Endothelial cell of umbilical vein (primary cell): ENCODE measurements at regions not wholly inside any gene's neighbourhood (a gene's known extent, or its start where the extent isn't known, plus 50 kb on each side); places are given as distances from the start of the nearest gene placed in this dataset.

ENCODE experiments used
- BruUV-seq: library from RNA; stranded (reverse); fragments of 400-500 nt; replicated peaks from 2 replicates; lab custom pipeline; 2021; lab: Mats Ljungman, UMichigan
- CTCF ChIA-PET: fragments of 300-600, 350-600 bp; sonication (Branson Sonifier 250); formaldehyde crosslinking; loops from one replicate; lab custom pipeline; 2021; ENCODE audit warnings: antibody characterized with exemption, inconsistent platforms; lab: Charles Lee
- POLR2A ChIA-PET: fragments of 300-600, 350-600 bp; sonication (Branson Sonifier 250); formaldehyde crosslinking; loops from one replicate; lab custom pipeline; 2021; ENCODE audit warnings: antibody characterized with exemption, inconsistent platforms; lab: Charles Lee
- DNase-seq: peaks from one replicate; pipeline ENCODE4 v3.0.0-alpha.2; 2011; ENCODE audit warnings: low read depth, low spot score
- FAIRE-seq: peaks from 2 replicates; lab custom pipeline; 2011; peaks lifted over from hg19 to GRCh38; lab: Jason Lieb, UNC
- H2AFZ ChIP-seq: 2 replicates; pipeline ENCODE4 v1.6.0; 2012; ENCODE audit warnings: low read depth, low read length, control low read depth, inconsistent platforms
- H3K27ac ChIP-seq: 2 replicates; pipeline ENCODE4 v1.5.1; 2011; ENCODE audit warnings: low read depth, mild to moderate bottlenecking, control low read depth, low read length, moderate library complexity; ENCODE audit not compliant: insufficient read depth
- H3K27me3 ChIP-seq, 2 experiments: 2 replicates each; pipeline versions ENCODE4 v1.6.0 to v1.6.1; 2011; ENCODE audit warnings: low read length in 2 of 2, mixed read lengths in 1 of 2; ENCODE audit not compliant: control insufficient read depth in 2 of 2, insufficient read depth in 2 of 2
- H3K36me3 ChIP-seq, 2 experiments: 2 replicates in 1 of 2; 3 replicates in 1 of 2; pipeline ENCODE4 v1.5.1; 2011; ENCODE audit warnings: low read length in 2 of 2, mild to moderate bottlenecking in 1 of 2, moderate library complexity in 1 of 2; ENCODE audit not compliant: control insufficient read depth in 2 of 2, insufficient read depth in 2 of 2; ENCODE audit errors: extremely low read depth in 1 of 2
- H3K4me1 ChIP-seq: 3 replicates; pipeline ENCODE4 v1.5.1; 2011; ENCODE audit warnings: mild to moderate bottlenecking, low read length; ENCODE audit not compliant: control insufficient read depth, insufficient read depth; ENCODE audit errors: extremely low read depth
- H3K4me2 ChIP-seq: 2 replicates; pipeline ENCODE4 v1.6.1; 2011; ENCODE audit warnings: low read length, control low read depth, mixed read lengths; ENCODE audit not compliant: insufficient read depth
- H3K4me3 ChIP-seq, 3 experiments: fragments of 200-600 bp in 1 of 3; sonication (generic), shearing (Covaris generic) in 1 of 3; replicated peaks in 1 of 3; 2 replicates each; pipeline ENCODE4 v1.5.1; 2011 to 2016; ENCODE audit warnings: control low read depth in 3 of 3, low read length in 3 of 3, mild to moderate bottlenecking in 2 of 3, inconsistent platforms in 1 of 3, low read depth in 1 of 3, moderate library complexity in 1 of 3; ENCODE audit not compliant: insufficient read depth in 1 of 3
- H3K79me2 ChIP-seq: 2 replicates; pipeline ENCODE4 v1.6.0; 2012; ENCODE audit warnings: low read length, inconsistent platforms; ENCODE audit not compliant: control insufficient read depth, insufficient read depth
- H3K9ac ChIP-seq: replicated peaks from 2 replicates; pipeline ENCODE3; 2011; ENCODE audit warnings: low read length, control low read depth; ENCODE audit not compliant: insufficient read depth; ENCODE audit errors: extremely low read depth
- H3K9me1 ChIP-seq: replicated peaks from 3 replicates; pipeline ENCODE4 v1.6.0; 2011; ENCODE audit warnings: mild to moderate bottlenecking, low read length; ENCODE audit not compliant: control insufficient read depth, insufficient read depth; ENCODE audit errors: extremely low read depth
- H3K9me3 ChIP-seq: replicated peaks from 2 replicates; pipeline ENCODE4 v1.5.1; 2012; ENCODE audit warnings: low read length, inconsistent platforms; ENCODE audit not compliant: control insufficient read depth, insufficient read depth
- H4K20me1 ChIP-seq: replicated peaks from 2 replicates; pipeline ENCODE3; 2011; ENCODE audit warnings: mild to moderate bottlenecking, low read length; ENCODE audit not compliant: control insufficient read depth, insufficient read depth; ENCODE audit errors: extremely low read depth
- CTCF ChIP-seq, 2 donors: IDR thresholded peaks; 1 replicate in 1 of 2; 2 replicates in 1 of 2; pipeline ENCODE4 v1.5.1; 2011; ENCODE audit warnings: low read length in 2 of 2, mild to moderate bottlenecking in 2 of 2, moderate library complexity in 2 of 2, control low read depth in 1 of 2, inconsistent platforms in 1 of 2, low read depth in 1 of 2; ENCODE audit not compliant: insufficient read depth in 1 of 2; ENCODE audit errors: extremely low read depth in 1 of 2
- EZH2 ChIP-seq: IDR thresholded peaks from 2 replicates; pipeline ENCODE4 v1.6.1; 2012; ENCODE audit warnings: borderline replicate concordance, low read depth, mild to moderate bottlenecking, moderate library complexity, low read length, inconsistent platforms; ENCODE audit not compliant: severe bottlenecking
- FOS ChIP-seq: IDR thresholded peaks from 2 replicates; pipeline ENCODE4 v1.6.1; 2011; ENCODE audit warnings: mild to moderate bottlenecking, low read length, moderate library complexity, borderline replicate concordance; ENCODE audit not compliant: insufficient read depth
- GATA2 ChIP-seq: IDR thresholded peaks from 2 replicates; pipeline ENCODE4 v1.7.0; 2011; ENCODE audit warnings: low read depth, mild to moderate bottlenecking, moderate library complexity, mixed read lengths, low read length; ENCODE audit not compliant: insufficient read length, insufficient read depth
- JUN ChIP-seq: IDR thresholded peaks from 2 replicates; pipeline ENCODE4 v1.6.1; 2011; ENCODE audit warnings: borderline replicate concordance, low read depth; ENCODE audit not compliant: insufficient read length, insufficient read depth
- MAX ChIP-seq: IDR thresholded peaks from 2 replicates; pipeline ENCODE4 v1.6.1; 2011; ENCODE audit not compliant: insufficient read depth, insufficient read length
- MYC ChIP-seq: IDR thresholded peaks from one replicate; pipeline ENCODE4 v1.6.1; 2011; ENCODE audit warnings: mild to moderate bottlenecking, low read depth, low read length
- POLR2A ChIP-seq: IDR thresholded peaks from 2 replicates; pipeline ENCODE4 v1.6.1; 2012; ENCODE audit warnings: low read depth, mild to moderate bottlenecking, control low read depth, low read length
- POLR2AphosphoS5 ChIP-seq: IDR thresholded peaks from 2 replicates; pipeline ENCODE4 v1.6.1; 2012; ENCODE audit warnings: low read depth, mild to moderate bottlenecking, control low read depth, low read length, moderate library complexity; ENCODE audit not compliant: insufficient read depth
- dilution Hi-C: fragments of 300-500 bp; cut with MboI; formaldehyde crosslinking; loops from one replicate; pipeline ENCODE4 v1.15.0; 2019; ENCODE audit warnings: low sequenced_read_pairs; ENCODE audit not compliant: extremely low pct_ligation_motif_present
- intact Hi-C: fragments of 100-400 bp; cut with micrococcal nuclease; formaldehyde crosslinking; loops from one replicate; pipeline ENCODE4 v1.10.0; 2022

GRCh38 chr2:171216631-171217030 lies 55.9 kb upstream of the TLK1 start:
- Histone ChIP-seq H3K36me3 (no peaks in the 10 kb centered on the region), H3K9ac (no peak overlapping the region), H3K9me3 (no peaks in the 10 kb centered on the region), H3K4me1 (no peaks in the 10 kb centered on the region), H3K9me1 (no peaks in the 10 kb centered on the region), H2AFZ (no peak overlapping the region), H4K20me1 (no peaks in the 10 kb centered on the region), H3K27ac (no peak overlapping the region), H3K27me3 (no peaks in the 10 kb centered on the region), H3K4me3 (no peak overlapping the region), H3K4me2 (no peak overlapping the region), H3K79me2 (no peaks in the 10 kb centered on the region)
- POLR2A ChIA-PET: no interaction called here
- FAIRE-seq (no peak), DNase-seq (no peak)
- TF ChIP-seq POLR2A (no peak), POLR2AphosphoS5 (no peak), EZH2 (no peak), MYC (no peak), GATA2 (no peak), JUN (no peak), MAX (no peak), CTCF (IDR thresholded peaks at IDR 0.05; ENCODE audit: extremely low read depth in 1 of 2, insufficient read depth in 1 of 2, low read depth in 1 of 2, low read length in 2 of 2) (no peak), FOS (no peak)
- CTCF ChIA-PET: no interaction called here
- intact Hi-C loops: no loop called here
- no TSS peak for BruUV-seq
- dilution Hi-C loops: no loop called here
